Uterus (tissue), 2 donors: ENCODE measurements at regions not wholly inside any gene's neighbourhood (a gene's known extent, or its start where the extent isn't known, plus 50 kb on each side); places are given as distances from the start of the nearest gene placed in this dataset.

Source experiments
- CTCF ChIP-seq, 4 experiments: fragments of 200-600 bp in 2 of 4; fragments of 450-650 bp in 2 of 4; sonication (generic) in 2 of 4; IDR thresholded peaks; one replicate each; pipeline ENCODE4 v1.5.1; 2016 to 2019; ENCODE audit warnings: antibody characterized with exemption in 4 of 4, mild to moderate bottlenecking in 2 of 4, moderate library complexity in 1 of 4
- POLR2A ChIP-seq, 2 donors: fragments of 450-650 bp; IDR thresholded peaks; one replicate each; pipeline ENCODE4 v1.6.1; 2016; ENCODE audit warnings: antibody characterized with exemption in 2 of 2, mild to moderate bottlenecking in 1 of 2, moderate library complexity in 1 of 2

GRCh38 chr2:239828192-239828972, 196.8 kb downstream of the NDUFA10 start:
- no peak for TF ChIP-seq CTCF (IDR thresholded peaks at IDR 0.05)
- TF ChIP-seq POLR2A (IDR thresholded peaks at IDR 0.05) = no peak
